HG02938 (cell line): ENCODE measurements at regions not wholly inside any gene's neighbourhood (a gene's known extent, or its start where the extent isn't known, plus 50 kb on each side); places are given as distances from the start of the nearest gene placed in this dataset.

Source experiments
- ATAC-seq: cut with Tn5 transposase; IDR thresholded peaks from one replicate; pipeline ENCODE4 v1.9.1; 2021; ENCODE audit warnings: mild to moderate bottlenecking, moderate library complexity; ENCODE audit not compliant: unreplicated experiment

DNA sequence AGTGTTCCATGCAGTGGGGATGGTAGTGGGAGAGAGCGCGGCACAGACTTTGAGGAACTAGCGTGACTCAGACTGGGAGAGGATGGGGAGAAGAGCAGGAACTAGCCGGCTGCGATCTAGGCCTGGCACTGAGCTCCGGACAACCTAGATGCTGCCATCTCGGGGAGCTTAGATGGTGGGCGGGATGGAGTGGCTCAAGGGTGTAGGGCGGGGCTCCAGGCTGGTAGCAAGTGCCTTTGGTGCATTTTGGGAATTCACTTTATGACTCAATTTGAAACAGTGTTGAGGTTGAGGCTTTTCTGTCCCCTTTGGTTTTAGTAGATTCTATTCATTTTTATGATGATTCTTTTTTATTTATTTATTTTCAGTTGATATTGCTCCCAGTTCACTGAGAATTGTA is 185.3 kb upstream of the GPR26 start:
- no peak for ATAC-seq

DNA sequence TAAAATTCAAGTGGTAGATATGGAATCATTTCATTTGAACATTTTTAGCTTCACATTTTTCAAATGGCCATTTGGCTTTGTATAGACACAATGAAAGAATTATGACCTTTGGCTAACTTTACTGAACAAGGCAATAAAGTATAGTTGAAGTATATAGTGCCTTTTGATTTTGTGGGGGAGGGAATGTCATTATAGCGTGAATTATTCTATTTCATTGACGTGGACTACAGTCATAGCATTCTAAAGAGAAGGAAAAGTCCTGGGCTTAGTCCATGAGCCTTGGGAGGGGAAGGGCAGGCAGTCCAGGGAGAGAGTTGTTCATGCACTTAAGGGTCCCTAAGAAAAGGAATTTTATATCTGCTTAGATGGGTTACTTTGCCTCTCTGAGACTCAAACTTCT is 181.4 kb upstream of the GPR26 start:
- no peak for ATAC-seq

DNA sequence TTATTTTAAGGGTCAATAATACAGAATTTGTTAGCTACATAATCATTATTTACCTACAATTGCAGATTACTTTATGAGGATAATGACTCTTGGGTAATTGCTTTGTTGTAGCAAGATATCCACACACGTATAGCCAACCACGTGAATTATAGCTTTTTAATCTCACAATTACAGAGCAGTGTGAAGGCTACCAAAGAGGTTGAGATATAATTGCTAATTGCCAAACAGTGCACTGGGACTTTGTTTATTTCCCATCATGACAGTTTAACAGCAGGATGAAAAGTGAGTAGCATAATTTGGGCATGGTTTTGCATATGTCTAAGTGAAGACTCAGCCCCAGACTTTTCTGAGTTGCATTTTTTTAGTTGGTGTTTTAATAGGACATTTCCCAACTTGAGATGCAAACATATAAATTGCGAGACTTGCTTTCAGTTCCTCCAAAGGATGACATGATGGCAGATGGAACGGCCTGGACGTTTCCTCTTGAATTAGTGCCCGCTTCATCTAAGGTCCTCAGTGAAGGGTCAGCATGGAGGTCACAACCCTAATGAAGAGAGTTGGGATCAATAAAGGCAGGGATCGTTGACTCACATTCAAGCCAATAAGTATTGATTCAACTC is 180.7 kb upstream of the GPR26 start:
- no peak for ATAC-seq

DNA sequence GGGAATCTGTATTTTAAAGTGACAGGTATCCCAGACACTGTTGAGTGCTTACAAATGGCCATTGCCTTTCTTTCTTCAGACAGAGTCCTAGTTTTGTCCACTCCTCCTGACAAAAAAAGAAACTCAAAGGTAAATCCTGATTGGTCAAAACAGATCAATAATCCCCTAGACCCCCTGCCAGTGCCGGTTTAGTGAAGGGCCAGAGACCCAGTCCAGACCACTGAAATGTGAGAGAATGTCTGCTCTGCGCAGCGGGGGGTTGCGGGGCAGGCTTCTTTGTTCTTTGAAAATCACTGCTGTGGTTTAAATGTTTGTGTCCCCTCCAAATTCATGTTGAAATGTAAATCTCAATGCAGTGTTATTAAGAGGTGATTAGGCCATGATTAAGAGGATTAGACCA is 177.7 kb upstream of the GPR26 start:
- ATAC-seq: no peak

DNA sequence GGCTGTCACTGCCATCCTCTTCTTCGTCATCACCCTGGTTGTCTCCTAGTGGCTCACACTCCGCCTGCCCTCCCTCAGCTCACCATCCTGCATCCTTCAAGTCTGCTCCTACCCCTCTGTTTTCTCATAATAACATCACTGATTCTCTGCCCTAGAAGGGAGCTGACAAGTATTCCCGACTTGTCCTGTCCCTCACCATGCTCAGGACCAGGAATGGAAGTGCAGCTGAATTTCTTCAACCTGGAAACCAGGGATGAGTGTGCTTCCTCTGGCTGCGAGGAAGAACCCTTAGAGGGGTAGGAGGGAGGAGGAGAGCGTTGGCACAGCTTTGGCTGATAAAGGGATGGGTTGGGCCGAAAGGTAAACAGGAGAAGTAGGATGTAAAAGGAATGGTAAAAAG is 174.8 kb upstream of the GPR26 start:
- no peak for ATAC-seq

DNA sequence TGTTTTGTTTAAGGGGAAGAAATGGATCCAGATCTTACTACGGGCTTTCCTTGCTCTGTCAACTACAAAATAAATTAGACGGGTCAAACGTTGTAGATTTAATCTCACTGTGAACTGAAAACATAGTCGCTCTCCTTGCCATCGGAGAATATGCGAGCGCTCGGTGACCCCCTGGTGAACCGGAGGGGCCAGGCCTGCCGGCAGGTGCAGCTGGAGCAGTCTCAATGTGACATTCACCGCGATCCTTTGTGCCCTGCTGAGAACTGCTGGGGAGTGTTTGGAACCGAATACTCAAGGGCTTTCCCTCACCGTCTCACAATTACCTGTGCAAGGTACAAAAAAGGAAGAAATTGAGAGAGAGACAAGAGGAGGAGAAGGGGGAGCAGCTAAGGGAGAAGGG is 174.1 kb upstream of the GPR26 start:
- no peak for ATAC-seq

DNA sequence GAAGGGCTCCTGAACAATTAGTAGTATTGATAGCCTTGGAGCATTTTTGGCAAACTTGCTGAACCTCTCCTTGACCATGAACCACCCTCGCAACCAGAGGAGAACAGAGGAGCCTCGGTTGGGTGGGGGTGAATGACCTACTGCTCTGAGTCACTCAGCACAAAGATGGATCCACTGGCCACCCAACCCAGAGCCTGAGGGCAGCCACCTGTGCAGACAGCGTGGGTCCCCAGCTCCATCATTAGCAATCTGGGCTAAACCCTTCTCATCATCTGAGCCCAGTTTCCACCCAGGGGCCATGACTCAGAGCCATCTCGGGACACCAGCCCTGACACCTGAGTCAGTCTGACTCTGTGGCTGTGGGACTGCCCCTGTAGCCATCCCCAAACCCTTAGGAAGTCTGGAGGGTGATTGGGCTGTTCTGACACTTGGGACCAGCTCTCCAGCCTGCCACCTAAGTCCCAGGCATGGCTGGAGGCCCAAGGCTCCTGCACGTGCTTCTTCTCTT is 171.8 kb upstream of the GPR26 start:
- ATAC-seq: no peak

DNA sequence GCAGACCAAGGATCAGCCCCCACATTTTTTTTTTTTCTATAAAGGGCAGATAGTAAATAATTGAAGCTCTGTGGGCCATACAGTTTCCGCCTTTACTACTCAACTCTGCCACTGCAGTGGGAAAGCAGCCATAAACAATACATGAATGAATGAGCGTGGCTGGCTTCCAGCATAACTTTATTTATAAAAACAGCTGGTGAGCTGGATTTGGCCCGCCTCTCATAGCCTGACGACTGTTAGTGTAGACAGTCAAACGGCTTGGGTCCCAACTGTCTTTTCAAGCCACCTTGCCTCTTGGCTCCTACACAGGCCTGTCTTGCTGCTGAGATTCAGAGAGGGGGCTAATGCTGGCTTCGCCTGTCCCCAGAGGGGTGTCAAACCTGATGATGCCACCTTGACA is 169.8 kb upstream of the GPR26 start:
- no peak for ATAC-seq

DNA sequence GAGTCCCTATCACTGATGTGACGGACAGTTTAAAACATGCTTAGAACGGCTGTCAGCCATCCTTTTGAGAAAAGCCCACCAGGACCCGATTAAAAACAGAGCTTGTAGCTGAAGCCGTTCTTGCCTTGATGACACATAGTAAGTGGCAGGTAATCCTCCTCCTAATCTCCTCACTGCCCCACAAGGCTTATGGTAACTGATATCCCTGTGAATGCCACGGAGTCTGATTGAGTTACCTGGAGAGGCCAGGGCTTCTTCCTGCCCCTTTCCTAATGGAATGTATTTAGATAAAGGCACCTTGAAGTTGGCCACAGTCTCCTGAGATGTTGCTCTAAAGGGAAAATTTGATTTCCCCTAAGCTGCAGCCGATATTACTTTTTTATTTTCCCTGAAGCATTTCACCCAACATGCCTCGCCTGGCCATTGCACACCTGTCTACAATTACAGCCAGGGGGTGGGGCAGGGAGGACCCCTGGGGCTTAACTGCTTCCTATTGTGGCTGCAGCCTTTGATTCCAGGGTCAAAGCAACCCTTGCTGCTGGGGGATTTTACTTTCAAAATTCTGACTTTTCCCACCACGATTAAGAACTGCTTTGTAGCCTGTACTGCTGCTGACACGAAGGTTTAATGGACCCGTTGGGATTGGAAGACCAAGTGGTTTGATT is 169.0 kb upstream of the GPR26 start:
- ATAC-seq: no peak

DNA sequence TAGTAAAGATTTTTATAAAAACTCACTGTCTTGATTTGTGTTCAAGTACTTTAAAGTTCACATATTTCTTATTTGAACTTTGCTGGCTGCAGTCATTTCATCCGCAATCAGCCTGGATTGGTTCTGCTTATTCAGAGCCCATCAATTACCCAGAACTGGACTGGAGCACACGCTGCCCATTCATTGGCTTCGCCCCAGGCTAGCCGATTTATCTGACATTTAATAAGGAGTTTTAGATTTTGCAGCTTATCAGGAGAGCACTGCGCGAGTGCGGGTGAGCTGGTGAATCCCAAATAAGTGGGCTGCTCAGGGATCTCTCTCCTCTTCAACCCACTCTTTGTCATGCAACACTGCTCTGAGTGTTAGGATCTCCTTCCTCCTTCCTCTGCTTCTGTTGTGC is 166.0 kb upstream of the GPR26 start:
- no peak for ATAC-seq

DNA sequence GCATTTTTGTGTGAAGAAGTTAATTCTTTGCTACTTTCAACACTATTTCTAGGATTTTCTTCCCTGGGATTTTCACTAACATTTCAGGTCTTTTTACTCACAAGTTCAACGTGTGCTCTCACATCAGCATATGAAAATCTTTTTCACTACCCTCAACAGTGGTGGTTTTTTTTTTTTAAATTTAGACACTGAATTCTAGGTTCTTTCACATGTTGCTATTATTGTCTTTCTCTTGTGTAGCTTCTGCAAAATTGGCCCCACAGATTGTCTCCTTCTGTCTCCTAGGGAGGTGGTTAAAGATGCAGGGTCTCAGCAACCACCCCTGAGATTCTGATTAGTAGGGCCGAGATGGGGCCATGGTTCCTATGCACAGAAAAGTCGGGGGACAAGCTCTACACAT is 165.0 kb upstream of the GPR26 start:
- no peak for ATAC-seq

DNA sequence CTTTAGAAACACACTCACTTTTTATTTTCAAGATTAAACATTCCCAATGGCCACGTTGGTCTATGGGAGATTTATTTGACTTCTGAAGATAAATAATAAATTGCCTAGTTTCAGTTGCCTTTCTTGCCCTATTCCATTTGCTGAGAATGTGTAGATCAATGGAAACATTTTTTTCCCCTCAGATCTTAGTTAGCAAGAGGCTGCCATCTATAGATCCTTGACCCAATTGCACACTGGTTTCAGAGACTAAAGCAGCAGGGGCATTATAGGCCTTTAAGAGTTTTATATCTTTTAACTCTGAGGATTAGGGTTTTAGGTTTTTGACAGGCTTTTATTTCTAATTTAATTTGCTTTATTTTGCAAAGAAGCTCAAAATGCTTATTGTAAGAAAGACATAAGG is 163.2 kb upstream of the GPR26 start:
- ATAC-seq: no peak

DNA sequence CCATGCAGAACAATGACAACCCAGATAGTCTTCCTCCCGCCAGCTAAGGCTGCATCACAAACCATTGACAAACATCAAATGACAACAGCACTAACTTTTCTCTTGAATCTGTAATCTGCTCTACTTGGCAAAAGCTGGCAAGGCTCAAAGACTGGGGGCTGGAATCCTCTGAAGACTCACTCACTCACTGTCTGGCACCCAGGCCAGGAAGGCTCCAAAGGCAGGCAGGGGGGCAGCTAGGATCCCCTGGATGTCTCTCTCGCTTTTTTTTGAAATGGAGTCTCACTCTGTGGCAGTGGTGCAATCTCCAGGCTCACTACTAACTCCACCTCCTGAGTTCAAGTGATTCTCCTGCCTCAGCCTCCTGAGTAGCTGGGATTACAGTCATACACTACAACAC is 159.7 kb upstream of the GPR26 start:
- ATAC-seq: no peak

DNA sequence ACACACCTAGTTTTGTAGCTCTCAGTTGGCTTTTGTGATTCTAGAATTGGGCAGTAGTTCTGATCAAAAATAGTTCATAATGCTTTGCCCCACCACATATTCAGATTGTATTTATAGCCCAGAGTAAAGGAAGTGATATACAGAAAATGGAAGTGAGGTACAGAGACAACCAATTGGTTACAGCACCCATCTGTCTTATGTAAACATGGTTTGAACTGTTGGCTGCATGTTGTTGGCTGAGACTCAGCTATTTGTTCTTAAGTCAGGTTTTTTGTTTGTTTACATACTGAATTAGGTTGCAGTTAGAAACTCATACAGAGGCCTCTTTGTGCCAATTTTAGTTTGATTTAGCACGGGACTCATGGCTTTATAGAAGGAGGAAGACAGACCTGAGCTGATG is 158.9 kb upstream of the GPR26 start:
- no peak for ATAC-seq

DNA sequence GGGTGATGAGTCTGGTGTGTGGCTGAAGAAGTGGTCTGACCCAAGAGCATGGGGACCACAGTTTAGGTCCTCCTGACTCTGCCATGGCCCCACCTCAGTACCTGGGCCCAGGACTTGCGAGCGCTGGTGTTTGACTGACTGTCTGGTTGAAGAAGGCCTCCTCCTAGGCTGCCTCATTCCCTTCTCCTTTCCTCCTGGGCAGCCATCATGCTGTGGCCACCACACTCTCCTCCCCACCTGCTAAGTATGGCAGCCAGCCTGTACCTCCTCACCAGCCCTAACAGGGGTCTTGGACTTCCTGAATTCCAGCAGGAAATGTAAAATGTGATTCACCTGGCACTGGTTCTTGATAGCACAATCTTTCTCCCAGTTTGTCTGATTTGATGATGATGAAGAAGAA is 156.8 kb upstream of the GPR26 start:
- no peak for ATAC-seq

DNA sequence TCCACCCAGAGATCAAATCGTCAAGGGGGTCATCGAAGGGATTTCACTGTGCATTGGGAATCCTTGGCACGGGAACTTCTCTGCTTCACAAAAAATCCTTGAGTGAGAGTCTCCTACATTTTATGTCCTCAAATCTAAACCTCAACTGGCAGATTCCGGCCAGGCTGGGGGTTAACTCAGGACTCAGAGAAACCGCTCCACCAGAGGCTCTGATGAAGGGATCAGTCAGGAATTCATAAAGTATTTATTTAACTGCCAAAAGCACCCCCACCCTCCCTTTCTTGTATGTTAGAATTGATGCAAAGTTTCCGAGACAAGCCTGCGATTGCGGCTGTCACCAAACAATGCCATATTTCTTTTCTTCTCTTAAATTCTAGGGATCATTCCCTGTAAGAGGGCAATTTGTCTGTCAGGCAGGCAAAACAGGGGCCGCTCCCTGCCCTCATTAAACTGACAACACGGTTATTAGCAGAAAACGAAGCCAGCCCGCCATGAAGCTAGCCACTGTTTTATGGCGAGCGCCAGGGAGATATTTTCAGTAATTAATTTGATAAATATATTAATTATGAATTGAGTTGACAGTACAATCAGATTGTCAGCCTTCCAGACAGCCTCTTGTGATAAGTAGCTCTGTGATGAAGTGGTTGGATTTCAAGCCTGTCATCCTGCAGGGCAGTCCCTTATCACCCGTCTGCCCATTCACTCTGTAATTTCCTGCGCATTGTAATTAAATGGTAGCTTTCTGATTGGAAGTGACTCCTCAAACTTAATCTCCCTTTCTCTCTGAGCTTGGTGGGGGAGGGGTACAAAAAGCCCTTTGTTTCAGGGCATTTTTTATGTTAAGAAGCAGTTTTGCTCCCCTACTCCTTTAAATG is 153.0 kb upstream of the GPR26 start:
- no peak for ATAC-seq

DNA sequence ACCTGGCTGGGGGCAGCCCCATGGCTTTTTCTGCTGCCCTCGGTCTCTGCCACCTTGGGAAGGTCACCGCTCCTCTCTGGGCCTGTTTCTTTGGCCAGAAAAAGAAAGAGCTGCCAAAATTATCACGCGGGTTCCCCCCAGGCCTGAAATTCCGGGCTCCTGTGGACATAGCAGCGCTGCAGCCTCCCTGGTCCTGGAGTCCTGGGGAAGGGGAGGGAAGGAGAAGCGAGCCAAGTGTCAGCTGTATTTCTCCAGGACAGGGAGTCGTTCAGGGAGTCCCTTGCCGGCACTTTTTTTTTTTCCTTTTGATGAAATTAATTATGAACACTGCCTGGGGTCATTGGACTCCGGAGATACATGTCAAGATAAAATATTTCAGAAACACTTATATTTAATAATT is 152.3 kb upstream of the GPR26 start:
- no peak for ATAC-seq

DNA sequence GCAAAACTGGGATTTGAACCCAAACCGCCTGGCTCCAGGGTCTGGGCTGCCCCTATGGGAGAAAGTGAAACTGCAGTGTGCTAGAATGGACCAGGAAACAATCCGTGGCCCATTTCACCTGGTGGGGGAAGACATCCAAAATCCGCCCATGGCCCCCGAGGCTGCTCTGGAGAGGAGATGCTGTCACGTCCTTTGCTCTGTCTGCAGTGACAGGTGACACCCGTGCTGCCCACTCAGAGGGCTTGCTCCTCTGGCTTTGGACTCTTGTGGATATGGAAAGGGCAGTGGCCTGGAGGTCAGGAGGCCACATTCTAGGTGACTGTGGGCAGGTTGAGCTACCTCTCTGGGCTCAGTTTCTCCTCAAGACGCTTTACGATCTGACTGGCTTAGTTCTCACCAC is 151.2 kb upstream of the GPR26 start:
- ATAC-seq: no peak

DNA sequence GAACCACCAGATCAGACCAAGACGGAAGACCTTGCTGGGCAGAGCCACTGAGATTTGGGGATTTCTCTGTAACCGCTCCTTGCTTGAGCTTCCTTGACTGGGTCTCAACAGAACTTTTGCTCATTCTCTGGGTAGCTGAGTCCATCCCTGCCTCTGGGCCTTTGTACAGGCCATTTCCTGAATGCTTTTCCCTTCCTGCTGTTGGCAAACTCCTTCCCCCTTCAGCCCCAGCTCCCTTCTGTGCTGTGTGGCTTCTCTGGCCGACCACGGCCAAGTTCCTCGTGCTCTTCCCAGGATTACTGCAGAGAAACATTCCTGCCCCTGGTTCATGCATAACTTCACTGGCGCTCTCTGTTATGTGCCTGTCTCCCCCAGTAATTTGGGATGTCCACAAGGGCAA is 150.5 kb upstream of the GPR26 start:
- ATAC-seq: no peak

DNA sequence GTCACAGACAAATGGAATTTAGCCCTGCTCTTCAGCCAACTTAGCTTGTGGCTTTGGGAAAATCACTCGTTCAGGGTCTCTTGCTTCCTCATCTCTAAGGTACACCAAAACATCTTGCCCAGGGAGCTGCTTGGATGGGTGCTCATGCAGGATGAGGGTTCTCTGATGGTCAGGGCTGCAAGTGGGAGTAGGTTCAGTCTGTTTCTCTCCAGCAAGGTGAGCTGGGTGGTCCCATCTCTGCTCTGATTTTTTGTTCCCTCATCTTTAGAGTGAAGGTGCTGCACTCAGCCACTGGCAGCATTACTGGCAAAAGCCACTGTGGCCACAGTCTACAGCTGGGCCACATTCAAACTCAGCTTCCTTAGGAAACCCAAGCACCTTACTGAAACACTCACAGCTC is 149.9 kb upstream of the GPR26 start:
- ATAC-seq: no peak

DNA sequence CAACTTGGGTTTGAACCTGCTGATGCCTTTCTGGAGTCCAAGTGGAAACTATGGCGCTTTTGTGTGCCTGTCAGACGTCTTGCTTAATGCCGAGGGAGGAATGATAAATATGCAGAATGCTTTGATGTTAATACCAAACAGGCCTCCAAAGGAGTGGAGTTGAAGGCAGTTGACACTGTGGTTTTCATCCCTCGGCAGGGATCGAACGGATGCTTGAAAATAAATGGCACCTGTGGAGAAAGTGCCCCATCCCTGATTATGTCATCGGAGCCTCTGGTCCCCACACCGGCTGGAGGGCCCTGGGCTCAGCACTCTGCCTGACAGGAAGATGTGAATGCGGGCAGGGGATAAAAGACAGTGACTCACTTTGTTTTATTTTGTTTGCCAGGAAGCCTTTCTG is 148.7 kb upstream of the GPR26 start:
- no peak for ATAC-seq

DNA sequence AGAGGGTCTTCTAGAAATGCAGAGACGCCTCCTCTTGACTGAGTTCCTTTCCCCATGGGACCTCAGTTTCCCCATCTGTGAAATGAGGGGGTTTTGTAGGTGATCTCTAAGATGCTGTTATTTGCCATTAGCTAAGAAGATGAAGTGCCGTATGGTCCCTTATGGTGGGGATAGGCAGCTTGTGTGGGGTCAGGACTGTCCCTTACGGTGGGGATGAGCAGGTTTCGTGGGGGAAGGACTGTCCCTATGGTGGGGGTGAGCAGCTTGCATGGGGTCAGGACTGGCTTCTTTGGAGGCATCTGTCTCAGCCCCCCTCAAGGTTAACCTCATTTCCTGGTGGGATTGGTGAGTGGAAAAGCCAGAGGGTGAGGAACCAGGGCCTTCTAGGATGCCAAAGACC is 148.3 kb upstream of the GPR26 start:
- no peak for ATAC-seq
